ENCODE measurements at regions not wholly inside any gene's neighbourhood (a gene's known extent, or its start where the extent isn't known, plus 50 kb on each side); places are given as distances from the start of the nearest gene placed in this dataset.

DNA sequence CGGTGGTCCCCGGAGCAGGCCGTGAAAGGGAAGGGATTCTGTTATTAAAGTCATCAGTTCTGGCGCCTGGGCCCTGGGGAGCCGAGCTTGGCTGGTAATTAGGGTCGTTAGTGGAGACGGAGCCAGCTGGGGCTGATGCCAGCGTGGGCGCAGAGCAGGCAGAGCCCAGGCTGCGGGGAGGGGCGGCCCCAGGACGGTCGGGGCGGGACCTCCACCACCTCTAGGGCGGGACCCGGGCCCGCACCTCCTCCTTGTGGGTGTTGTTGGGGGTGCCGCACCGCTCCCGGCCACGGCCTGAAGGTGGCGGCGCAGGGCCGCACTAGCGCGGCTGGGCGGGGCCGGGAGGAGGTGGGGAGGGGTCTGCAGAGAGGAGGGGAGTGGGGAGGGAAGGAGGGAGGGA, 470.6 kb downstream of the PTPRU start:
- peak; percentile 67 for DNase-seq

DNA sequence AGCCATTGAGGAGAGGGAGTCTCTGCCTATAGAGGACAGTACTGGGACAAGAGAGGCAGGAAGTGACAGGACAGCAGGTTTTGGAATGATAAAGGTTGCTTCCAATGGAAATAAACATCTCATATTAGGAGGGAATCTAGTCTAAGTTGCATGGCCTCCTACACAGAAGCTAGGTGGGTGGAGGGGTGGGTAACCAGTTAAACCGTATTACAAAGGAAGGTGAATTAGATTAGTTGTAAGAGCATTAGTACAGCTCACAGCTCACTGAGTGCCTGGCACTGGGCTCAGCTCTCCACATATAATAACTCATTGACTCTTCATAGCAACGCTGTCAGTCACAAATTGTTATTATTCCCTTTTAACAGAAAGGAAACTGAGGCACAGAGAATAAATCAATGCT, 468.1 kb downstream of the PTPRU start:
- DNase-seq: no peak

DNA sequence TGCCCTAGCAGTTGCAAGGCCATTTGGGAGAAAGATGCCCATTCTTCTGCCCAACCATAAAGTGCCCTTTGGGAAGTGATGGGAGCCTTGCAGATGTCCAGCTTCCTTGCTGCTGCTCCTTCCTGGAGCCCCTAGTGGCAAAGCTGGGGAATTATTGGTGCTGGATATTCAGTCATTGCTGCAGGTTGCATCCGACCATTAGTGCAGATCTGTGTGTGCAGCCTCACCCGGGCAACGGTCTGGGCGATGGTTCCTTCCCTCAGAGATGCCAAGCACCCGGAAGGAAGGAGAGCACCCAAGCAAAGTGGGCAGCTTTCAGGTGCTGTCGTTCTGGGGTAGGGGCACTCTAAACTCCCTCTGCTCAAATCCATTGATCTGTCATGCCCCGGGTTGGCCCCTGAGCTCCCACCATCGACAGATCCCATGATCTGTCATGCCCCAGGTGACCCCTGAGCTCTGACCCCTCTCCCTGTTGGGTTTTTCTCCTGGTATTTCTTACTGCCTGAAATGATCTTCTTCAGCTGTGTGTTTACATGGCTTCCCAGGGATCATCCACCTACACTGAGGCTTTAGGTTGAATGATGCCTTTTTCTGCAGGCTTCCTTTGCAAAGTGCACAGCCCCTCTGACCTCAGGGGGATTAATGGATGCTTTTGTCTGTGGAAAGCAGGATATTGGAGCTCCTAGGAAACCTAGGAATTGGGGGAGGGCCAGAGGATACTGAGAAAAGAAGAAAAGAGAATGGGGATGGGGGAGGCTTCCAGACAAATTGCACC, 467.5 kb downstream of the PTPRU start:
- no peak for DNase-seq

DNA sequence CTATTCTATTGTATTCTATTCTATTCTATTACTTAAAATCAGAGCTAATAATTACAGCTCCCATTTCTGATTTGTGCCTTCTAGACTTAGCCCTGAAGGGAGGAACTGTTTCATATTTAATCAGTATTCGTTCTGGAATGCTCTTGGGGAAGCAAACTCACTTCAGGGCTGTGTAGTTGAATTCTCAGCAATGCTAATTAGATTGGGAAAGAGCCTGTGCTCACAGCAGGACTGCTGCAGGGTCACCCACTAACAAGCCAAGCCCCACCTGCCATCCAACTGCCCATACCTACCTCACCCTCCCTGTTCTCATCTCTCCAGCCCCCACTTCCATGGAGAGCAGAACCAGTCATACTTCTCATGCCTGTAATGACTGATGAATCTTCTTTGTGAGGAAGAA, 464.2 kb downstream of the PTPRU start:
- no peak for DNase-seq

DNA sequence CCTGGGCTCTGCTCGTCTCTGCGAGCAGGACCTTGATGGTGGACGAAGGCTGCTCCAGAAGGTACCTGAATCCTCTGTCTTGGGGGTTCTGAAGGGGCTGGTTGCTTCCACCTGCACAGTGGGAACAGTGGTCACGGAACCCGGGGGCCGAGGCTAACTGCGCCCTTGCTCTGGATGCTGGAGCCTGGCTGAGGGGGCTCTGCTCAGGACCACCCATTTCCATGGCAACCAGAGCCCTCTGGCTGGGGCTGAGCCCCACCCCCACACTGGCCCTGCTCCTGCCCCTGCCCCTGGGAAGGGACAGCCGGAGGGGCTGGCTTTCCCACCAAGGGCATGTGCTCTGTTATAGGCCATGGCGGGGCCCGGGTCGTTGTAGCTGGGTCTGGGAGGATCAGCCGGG, 462.3 kb downstream of the PTPRU start:
- no peak for DNase-seq

DNA sequence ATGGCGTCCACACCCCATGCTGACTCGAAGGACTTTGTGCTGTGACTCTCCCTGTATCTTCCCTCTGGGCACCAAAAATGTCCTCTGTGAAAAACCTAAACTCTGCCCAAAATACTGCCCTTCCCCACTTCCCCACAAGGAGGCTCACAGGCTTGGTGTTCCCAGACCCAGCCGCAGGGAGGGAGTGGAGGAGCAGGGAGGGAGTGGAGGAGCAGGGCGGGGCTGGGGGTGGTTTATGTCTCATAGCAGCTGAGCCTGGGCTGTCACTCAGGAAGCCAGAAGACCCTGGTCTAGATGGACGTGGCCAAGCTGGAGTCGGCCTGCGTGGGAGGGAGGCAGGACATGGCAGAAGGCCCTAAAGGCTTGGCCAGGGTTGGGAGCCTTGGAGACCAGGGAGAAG, 461.7 kb downstream of the PTPRU start:
- no peak for DNase-seq

DNA sequence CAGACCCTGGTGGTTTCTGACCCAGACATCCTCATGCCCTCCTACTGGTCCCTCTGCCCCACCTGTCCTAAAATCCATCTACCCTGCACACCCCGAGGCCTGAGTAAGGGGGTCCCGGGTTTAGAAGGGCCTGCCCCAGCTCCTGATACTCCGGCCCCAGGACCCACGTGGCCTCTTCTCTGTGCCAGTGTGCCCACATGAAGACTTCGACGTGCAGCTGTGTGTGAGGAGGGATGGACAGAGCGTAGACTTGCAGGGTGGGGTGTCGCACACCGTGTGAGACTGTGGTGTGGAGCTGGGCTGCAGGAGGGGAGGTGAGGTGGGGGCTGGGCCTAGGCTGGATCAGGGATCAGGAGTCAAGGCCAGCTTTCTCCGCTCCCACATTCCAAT, 461.1 kb downstream of the PTPRU start:
- no peak for DNase-seq

DNA sequence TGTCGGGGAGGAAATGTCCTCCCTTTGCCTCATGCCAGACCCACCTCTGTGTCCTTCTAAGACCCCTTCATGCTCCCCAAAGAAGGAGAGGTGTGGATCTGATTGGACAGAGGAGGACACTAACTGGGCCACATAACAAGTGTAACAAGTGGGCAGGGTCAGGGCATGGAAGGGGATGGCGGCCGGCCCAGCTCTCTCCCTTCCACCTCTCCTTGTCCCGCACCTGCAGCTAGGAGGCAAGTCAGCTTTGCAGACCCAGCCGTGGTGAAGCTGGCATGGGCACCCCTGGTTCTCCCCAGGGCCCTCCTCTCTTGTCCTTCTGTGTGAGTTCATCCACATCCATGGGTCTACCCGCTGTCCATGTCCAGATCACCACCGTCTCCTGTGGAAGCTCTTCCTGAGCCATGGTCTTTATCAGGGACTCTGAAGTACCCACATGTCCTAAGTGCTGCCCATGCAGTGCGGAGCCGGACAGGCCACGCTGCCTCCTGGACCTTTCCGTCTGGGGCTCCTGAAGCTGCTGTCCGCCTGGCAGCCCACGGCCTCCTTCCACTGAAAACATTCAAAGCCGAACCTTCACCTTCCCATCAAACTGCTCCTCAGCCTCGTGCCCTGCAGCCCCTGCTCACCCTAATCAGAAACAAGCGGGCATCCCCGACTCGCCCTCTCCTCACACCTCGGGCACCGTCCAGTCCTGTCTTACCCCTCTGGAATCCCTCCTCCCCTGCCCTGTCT, 460.5 kb downstream of the PTPRU start:
- no peak for DNase-seq

DNA sequence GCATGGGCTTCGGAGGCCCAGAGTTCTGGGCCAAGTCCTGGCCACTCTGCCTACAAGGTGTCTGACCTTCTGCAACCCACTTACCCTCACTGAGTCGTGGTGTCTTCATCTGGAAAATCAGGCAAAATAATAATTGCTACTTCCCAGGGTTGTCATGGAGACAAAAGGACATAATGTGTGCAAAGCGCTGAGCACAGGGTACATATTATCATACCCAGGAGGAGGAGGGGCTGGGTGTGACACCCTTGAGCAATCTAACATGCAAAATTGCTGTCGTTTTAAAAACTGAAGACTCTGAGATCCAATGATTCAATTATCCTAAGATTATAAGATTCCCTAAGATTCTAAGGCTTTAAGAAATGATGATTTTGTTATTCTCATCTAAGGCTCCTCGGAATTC, 459.5 kb downstream of the PTPRU start:
- no peak for DNase-seq

DNA sequence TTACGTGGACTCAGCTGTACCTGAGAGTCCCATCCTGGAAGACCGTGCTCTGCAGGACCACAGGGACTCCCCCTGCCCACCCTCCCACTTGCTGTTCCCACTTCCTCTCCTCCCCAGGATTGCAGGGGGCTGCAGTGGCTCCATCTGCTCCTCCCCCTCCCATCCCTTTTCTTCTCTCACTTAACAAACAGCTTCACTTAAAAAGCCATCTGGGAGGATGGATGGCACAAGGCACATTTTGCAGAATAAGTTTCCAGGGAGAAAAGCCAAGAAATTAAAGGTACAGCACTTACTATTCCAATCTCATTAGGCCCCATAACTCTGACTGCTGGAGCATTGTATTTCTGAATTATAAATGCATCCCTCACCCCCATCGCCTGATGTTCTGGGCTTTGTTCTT, 458.7 kb downstream of the PTPRU start:
- no peak for DNase-seq

DNA sequence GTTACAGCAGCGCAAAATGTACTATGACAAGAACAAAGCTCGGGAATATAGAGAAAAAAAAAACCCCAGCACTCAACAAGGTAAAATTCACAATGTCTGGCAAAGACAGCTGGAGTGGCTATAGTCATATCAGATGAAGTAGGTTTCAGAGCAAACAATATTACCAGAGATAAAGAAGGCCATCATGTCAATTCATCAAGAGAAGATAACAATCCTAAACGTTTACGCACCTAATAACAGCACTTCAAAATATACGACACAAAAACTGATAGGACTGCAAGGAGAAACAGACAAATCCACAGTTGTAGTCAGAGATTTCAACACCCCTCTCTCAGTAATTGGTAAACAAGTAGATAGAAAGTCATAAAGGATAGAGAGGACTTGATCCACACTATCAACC, 455.2 kb downstream of the PTPRU start:
- DNase-seq: no peak

DNA sequence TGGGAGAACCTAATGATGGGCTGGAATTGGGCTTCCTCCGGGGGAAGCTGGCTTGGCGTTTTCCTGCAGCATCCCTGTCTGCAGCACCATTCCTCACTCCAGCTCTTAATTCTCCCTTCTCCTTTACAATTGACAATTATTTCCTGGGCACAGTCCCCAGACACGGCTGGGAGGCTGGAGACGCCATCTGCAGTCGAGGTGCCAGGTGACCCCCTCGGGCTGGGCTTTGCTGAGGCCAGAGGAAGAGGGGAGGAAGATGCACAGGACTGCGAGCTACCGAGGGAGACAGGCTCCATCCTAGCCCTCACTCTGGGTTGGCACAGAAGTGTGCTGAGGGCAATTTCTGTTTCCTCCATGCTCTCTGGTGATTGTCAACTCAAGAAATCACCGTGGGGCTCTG, 453.8 kb downstream of the PTPRU start:
- DNase-seq: no peak

DNA sequence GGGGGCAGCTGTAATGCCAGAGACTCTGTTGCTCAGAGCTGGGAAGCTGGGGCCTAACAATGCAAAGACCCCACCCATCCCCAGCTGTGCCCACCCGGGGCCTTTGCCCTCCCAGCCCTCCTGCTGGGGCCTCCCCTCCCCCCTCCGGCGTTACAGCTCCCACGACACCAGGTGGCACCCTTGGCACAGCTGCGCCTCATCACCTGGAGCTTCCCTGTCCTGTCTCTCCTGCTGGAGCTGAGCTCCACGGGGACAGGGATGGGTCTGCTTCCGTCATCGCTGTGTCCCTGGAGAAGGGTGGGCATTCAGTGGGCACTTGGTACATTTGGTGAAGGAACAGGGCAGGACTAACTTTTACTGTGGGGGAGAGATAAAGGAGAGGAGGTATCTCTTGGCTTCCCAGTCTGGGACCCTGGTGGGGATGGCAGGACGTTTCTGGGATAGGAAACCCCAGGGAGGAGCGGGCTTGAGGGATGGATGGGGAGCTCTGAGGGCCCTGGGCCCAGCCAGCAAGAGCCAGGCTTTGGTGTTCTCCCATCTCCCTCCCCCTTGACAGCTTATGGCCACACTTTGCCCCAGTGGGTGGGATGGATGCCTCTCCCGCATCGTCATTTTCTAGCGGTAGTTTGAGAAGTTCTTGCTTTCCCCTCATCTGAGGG, 453.2 kb downstream of the PTPRU start:
- DNase-seq: no peak

DNA sequence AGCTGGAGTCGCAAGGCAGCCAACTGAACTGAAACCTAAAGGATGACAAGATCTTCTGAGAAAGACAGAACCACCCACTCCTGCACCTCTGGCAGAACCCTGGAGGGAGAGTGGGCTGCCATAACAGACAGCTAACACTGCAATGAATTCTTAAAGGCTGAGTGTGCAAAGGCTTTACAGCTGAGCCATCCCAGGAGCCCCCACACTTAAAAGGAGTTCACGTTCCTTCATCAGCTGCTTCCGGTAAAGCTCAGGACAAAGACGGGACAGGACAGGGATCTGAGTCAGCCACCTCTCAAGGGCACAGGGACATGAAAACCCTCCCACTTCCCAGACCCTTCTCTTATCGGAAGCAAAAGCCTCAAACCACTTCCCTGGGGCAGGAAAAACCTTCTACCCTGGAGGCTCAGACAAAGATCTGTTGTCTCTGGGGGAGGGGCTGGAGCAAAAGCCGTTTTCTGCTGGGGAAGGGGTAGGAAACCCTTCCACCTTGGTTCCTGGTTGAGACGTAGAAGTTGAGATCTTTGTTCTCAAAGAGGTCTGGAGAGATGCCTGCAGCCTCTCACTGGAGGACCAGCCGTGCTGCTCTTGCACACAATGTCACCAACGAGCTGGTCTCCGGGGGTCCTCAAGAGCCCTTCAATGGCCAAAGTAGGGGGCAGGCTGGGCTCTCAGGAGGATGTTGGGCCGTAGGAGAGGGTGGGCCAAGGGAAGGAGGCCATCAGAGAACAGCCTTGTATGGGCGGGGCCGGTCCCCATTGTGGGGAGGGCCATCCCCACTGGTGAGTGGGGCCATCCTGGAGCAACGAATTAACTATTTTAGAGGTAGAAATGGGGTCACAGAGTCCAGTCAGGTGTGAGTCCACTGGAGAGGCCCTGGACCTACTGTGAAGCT, 452.4 kb downstream of the PTPRU start:
- peak; percentile 62 for DNase-seq

DNA sequence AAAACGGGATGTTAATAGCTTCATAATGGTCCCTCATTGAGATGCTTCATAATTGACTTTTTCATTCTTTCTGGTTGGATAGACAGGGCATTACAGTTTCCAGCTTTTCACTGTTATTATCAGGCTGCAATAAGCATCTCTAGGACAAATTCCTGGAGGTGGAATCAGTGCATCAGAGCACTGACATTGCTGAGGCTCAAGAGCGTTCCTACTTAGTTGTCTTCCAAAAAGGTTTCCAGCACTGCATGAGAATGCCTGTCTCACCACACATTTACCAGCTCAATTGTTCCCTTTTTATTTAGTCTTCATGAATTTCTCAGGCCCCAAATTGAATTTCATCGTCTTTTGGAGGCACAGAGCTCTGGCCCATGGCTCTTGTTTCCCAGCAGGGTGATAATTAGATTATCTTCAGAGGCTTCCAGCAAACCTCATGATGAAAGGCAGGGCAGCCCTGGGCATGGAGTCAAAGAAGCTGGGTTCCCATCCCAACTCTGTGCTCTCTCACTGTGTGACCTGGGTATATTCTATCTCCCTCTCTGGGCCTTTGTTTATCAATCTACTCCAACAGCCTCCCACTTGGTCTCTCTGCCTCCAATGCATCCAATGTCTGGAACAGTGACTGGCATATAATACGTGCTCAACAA, 451.4 kb downstream of the PTPRU start:
- no peak for DNase-seq

DNA sequence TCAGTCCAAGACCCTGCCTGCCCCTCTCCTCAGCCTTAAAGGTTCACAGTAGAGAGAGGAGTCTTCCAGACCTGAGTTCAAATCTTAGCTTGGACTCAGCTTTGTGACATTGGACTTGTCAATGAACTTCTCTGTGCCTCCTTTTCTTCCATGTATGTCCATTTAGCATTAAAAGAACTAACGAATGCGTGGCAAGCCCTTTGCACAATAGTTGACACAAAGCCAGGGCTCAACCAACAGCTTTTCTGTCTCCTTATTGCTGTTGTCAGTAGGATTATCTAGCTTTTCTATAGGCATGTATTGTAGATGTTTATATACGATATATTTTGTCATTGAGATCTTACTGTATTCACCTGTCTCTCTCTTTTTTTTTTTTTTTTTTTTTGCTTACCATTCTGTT, 450.8 kb downstream of the PTPRU start:
- DNase-seq: no peak

DNA sequence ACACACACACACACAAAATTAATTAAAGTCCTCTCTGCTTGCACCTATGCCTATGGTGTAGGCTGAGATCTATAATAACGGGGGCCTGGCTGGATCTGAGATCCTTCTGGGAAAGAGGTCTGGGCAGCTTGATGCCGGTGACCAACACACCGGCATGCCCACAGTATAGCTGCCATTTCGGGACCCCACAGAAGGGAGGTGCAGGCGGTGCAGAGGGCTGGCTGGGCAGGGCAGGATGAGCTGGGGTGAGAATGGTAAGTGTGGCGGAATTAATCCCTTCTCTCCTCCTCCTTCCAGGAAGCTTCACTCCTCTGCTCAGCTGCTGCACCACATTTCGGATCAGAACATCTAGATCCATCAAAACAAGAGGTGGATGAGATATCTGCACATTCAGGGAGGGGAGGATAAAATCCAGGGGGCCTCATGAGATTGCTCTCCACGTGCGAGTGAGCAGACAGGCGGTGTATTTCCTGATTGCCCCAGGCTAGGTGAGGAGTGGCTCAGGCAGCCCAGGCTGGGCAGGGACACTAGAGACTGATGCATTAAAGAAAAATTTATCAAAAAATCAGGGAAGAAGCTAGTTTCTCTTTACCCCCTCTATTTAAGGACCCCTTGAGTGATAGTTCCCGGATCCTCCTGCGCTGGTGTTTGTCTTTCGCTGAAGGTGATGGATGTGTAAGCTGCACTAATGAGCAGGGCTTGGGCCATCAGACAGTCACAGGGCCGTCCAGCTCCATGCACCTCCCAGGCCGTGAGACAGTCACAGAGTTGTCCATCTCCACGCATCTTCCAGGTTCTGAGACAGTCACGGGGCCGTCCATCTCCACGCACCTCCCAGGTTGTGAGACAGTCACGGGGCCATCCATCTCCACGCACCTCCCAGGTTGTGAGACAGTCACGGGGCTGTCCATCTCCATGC, 449.9 kb downstream of the PTPRU start:
- DNase-seq: no peak

DNA sequence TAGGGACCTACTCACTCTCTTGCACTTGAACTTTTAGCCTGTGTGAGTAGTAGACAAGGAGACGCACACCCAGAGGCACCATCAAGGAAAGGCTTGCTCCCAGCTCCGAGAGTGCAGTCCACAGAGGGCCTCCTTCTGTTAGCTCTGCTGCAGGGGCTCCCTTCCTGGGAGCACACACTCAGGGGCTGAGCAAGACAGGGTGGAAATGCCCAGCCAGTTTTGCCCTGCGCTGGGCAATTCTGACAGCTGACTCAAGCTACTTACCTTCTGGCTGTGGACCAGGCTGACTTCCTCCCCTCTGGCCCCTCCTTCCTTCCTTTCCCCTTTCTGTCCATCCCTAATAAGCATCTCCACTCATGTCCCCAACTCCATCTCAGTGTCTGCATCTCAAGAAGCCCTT, 449.1 kb downstream of the PTPRU start:
- DNase-seq: no peak

DNA sequence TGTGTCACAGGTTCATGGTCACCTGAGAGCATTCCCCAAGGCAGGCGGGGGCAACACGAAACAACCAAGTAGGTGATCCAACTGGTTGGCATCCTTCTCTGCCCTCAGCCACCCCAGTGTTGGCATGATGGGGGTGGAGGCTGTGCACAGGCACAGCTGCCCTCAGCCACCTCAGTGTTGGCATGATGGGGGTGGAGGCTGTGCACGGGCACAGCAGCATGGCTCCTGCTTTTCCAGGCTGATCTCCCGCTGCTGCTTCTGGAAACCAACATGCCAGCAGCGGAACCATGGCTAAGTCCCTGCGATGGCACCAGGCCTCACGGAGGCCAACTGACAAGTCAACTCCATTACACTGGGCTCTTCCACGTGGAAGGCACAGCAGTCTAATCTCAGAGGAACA, 447.8 kb downstream of the PTPRU start:
- no peak for DNase-seq

DNA sequence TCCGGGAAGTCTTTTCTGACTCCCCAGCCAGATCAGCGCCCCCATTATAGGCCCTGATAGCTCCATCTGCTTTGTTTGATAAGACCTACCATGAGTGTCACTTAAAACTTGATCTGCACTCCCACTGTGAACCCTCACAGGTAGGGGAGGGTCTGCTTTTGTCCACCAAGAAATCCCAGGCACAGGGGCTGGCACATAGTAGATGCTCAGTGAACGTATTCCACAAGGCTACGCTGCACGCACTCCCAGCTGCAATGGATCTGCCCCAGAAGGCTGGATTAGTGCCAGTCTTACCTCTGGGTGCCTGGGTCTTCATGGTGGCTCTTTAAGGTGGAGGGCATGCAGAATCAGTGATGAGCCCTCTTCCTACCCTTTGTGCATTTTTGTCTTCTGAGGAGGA, 447.1 kb downstream of the PTPRU start:
- DNase-seq: no peak

DNA sequence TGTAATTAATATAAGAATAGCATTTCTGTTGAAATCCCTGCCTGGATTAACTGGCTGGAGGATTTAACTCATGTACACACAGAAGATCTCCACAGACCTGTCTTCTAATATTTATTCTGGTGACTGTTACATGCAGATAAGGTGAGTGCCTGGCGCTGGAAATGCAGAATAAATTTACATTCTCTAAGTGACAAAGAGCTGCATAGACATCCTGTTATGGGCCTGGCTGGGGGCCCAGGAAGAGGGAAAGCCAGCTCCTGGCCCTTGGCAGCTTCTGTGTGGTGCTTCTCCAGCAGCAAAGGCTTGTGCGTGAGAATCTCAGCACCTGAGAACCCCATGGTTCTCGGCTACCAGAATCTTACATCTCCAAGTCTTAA, 446.6 kb downstream of the PTPRU start:
- DNase-seq: no peak
